ENCODE measurements at regions not wholly inside any gene's neighbourhood (a gene's known extent, or its start where the extent isn't known, plus 50 kb on each side); places are given as distances from the start of the nearest gene placed in this dataset.

- TF ChIP-seq, protein P1, sequence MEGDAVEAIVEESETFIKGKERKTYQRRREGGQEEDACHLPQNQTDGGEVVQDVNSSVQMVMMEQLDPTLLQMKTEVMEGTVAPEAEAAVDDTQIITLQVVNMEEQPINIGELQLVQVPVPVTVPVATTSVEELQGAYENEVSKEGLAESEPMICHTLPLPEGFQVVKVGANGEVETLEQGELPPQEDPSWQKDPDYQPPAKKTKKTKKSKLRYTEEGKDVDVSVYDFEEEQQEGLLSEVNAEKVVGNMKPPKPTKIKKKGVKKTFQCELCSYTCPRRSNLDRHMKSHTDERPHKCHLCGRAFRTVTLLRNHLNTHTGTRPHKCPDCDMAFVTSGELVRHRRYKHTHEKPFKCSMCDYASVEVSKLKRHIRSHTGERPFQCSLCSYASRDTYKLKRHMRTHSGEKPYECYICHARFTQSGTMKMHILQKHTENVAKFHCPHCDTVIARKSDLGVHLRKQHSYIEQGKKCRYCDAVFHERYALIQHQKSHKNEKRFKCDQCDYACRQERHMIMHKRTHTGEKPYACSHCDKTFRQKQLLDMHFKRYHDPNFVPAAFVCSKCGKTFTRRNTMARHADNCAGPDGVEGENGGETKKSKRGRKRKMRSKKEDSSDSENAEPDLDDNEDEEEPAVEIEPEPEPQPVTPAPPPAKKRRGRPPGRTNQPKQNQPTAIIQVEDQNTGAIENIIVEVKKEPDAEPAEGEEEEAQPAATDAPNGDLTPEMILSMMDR (IDR thresholded peaks at IDR 0.05; ENCODE audit: low read depth, low read length, missing input control), result no peak
- TF ChIP-seq TAF1 (conservative IDR thresholded peaks at IDR 0.05) (no peak), HNF4G (IDR thresholded peaks at IDR 0.05) (no peak), EGR1 (IDR thresholded peaks at IDR 0.05; ENCODE audit: low read depth in 2 of 2) (no peak), RAD21 (IDR thresholded peaks at IDR 0.05) (no peak), YY1 (IDR thresholded peaks at IDR 0.05) (no peak), RXRA (IDR thresholded peaks at IDR 0.05) (no peak), GABPA (IDR thresholded peaks at IDR 0.05 in 1 of 2, conservative IDR thresholded peaks at IDR 0.05 in 1 of 2) (no peak), ZBTB33 (IDR thresholded peaks at IDR 0.05) (no peak), JUND (IDR thresholded peaks at IDR 0.05) (no peak)
- TF ChIP-seq, protein P2, sequence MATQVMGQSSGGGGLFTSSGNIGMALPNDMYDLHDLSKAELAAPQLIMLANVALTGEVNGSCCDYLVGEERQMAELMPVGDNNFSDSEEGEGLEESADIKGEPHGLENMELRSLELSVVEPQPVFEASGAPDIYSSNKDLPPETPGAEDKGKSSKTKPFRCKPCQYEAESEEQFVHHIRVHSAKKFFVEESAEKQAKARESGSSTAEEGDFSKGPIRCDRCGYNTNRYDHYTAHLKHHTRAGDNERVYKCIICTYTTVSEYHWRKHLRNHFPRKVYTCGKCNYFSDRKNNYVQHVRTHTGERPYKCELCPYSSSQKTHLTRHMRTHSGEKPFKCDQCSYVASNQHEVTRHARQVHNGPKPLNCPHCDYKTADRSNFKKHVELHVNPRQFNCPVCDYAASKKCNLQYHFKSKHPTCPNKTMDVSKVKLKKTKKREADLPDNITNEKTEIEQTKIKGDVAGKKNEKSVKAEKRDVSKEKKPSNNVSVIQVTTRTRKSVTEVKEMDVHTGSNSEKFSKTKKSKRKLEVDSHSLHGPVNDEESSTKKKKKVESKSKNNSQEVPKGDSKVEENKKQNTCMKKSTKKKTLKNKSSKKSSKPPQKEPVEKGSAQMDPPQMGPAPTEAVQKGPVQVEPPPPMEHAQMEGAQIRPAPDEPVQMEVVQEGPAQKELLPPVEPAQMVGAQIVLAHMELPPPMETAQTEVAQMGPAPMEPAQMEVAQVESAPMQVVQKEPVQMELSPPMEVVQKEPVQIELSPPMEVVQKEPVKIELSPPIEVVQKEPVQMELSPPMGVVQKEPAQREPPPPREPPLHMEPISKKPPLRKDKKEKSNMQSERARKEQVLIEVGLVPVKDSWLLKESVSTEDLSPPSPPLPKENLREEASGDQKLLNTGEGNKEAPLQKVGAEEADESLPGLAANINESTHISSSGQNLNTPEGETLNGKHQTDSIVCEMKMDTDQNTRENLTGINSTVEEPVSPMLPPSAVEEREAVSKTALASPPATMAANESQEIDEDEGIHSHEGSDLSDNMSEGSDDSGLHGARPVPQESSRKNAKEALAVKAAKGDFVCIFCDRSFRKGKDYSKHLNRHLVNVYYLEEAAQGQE (IDR thresholded peaks at IDR 0.05), result no peak
- TF ChIP-seq, protein P3, sequence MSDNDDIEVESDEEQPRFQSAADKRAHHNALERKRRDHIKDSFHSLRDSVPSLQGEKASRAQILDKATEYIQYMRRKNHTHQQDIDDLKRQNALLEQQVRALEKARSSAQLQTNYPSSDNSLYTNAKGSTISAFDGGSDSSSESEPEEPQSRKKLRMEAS (IDR thresholded peaks at IDR 0.05), result no peak
- TF ChIP-seq, protein P4, sequence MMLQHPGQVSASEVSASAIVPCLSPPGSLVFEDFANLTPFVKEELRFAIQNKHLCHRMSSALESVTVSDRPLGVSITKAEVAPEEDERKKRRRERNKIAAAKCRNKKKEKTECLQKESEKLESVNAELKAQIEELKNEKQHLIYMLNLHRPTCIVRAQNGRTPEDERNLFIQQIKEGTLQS (IDR thresholded peaks at IDR 0.05), result no peak
Measured at GRCh38 chr1:29504709-29505410, 268.5 kb downstream of the PTPRU start.
